HG03060 (cell line): ENCODE measurements at regions not wholly inside any gene's neighbourhood (a gene's known extent, or its start where the extent isn't known, plus 50 kb on each side); places are given as distances from the start of the nearest gene placed in this dataset.
"Not testable (repeated sequence)": the region's sequence is repeated elsewhere in the genome, so short reads cannot be mapped to it uniquely, and the experiment has no call there.

ENCODE experiments used
- ATAC-seq: cut with Tn5 transposase; IDR thresholded peaks from one replicate; pipeline ENCODE4 v1.9.1; 2021; ENCODE audit warnings: low read depth, moderate number of reproducible peaks; ENCODE audit not compliant: unreplicated experiment

DNA sequence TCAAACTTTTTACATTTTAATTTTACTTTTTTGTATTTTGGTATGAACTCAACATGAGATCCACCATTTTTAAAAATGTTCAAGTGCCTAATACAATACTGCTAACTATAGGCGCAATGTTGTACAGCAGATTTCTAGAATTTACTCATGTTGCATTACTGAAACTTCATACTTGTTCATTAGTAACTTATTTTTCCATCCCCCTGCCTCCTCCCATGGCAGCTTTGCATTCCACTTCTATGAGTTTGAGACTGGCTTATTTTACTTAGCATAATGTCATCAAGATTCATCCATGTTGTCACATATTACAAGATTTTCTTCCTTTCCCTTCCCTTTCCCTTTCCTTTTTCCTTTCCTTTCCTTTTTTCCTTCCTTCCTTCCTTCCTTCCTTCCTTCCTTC lies 825.9 kb downstream of the SLC16A7 start:
- ATAC-seq, result no peak

DNA sequence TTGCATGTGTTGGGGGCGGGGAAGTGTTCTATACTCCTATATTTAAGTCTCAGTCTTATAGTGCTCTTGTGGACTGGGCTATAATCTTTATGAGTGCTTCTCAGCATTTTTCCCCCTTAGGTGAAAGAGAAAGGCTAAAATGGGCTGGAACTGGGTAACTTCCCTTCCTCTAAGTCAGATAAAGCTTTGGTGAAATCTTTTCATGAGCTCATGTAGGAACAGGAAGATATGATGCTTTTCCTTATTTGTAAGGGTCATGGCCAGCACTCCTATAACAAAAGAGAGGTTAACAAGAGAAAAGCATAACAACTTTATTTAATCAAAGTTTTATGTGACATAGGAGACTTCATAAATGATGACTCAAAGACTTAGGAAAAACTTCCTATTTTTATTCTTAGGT lies 841.5 kb downstream of the SLC16A7 start:
- ATAC-seq, result no peak

DNA sequence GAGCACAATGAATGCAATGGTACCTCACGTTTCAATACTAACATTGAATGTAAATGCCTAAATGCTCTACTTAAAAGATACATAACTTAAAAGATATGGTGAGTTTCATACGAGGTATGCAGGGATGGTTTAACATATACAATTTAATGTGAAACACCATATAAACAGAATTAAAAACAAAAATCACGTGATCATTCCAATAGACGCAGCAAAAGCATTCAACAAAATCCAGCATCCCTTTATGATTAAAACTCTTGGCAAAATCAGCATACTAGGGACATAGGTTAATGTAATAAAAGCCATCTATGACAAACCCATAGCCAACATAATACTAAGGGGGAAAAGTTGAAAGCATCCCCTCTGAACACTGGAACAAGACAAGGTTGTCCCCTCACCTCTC lies 845.7 kb downstream of the SLC16A7 start:
- ATAC-seq, result no peak

DNA sequence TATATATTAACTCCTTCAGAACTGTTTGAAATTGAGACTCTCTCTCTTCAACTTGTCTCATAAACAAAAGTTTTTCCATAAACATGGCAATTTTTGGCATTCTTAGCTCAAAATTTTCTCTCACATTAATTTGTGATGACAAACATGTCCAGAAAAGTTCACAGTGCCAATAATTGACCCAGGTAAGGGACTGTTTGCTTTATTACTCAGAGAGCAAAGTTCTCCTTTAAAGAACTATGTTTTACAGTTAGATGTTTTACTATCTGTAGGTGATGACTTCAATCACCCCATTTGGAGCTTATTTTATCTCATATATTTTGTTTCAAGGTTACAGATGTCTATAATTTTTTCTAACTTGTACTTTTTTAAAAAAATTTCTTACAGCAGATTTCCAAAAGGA lies 855.6 kb downstream of the SLC16A7 start:
- no peak for ATAC-seq

DNA sequence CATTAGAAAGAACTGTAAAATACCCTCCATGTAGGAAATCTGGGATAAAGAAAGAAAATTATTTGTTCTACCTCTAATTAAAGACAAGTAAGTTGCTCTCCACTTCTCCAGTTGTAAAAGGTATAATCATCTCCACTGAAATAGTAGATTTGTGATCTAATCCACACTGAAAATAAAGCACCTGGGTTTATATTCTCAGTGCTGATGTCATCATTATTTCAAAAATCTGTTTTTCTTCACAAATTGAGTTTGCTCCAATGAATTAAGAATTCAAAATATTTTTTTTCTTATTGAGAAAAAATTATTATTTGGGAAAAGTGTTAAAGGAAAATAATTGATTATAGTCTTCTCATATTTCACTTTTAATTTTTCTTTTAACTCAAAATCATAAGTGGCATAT lies 869.2 kb downstream of the SLC16A7 start:
- ATAC-seq, result no peak

DNA sequence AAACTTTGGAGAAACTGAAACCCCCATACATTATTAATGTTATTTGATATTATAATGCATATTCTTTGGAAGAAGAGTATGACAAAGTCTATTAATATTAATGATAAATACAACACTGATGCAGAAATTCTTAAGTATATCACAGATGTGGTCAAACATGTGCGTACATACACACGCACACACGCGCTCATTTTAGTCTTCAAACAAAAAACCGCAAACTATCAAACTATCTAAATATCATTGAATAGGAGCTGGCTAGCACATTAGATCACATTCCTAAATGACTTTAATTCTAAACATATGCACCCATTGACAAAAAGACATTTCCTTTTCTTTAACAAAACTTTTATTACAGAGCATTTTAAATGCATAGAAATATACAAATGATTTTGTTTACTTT lies 872.7 kb downstream of the SLC16A7 start:
- ATAC-seq, result no peak

DNA sequence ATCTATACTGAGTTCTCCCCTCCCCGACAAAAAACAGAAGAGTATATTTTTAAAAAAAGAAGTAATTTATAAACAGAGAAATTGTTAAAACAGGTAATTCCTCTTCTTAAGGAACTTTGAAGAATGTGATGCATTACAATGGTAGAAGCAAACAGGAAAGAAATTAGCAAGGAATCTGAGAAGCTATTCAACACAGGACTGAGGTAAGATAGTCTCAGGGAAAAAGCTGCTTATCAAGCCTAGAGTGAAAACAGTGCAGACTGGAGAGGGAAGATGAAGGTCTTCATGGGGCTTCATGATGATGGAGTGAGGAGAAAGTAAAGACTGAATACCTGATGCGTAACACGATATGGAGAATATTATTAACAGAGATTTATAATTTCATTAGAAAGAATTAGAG lies 880.0 kb downstream of the SLC16A7 start:
- ATAC-seq, result no peak

DNA sequence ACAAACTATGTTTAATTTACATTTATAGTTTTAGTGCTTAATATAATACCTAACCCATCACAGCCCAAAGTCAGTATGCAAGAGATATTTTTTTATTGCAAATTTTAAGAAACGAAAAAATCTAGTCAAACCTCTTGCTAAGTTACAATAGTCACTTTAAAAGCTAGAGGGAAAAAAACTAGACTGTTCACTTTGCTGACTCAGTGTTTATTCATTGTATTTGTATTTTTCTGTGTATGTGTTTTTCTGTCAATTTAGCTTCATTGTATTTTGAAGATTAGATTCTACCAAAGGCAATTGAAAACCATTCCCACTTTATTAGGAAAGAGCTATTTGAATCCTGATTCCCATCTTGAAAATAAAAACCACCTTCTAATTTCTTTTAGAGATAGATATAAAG lies 891.5 kb downstream of the SLC16A7 start:
- ATAC-seq, result no peak

DNA sequence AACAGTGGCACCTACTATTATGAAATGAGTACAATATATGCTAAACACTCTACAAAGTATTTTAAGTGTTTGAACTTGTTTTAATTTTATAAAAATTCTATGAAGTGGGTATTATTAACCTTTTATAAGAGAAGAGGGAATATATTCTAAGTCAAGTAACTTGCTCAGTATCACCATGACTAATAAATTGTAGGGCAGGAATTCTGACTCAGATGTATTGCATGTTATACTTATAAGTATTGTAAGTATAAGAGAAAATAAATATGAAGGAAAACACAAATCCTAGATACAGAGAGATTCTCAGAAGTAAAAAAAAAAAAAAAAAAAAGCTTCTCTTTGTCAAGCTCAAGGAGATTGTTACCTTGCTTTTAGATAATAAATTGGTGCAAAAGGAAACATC lies 893.2 kb downstream of the SLC16A7 start:
- ATAC-seq, result no peak

DNA sequence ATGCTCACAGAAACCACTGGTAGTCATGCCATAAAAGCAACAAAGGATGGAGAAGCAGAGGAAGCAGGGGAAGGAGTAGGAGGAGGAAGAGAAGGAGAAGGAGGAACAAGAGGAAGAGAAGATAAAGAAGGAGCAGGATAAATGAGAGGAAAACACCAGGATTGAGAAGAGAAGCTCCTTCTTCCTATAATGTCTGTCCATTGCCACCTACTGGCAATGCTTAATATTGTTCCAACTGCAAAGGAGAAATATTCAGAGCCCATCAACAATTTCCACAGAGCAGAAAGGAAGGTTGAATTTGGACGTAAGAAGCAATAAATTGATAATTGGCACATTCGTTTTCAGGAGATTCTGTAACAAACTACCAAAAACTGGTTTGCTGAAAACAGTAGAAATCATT lies 898.4 kb downstream of the SLC16A7 start:
- ATAC-seq, result no peak

DNA sequence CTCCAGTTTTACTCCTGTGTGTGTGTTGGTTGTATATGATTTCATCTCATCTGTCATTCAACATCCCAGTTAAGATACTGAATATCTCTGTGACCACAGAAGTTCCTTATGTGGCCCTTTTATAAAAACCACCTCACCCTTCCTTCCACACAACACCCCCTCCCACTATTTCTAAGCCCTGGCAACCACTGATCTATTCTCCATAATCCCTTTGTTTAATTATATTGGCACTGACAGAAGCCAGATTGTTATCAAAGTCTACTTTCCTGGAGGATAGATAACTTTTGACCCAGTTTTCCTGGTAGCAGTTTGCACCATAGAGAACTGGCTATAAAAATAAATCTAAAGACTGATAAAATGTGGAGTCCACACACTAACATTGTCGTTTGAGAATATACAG lies 902.8 kb downstream of the SLC16A7 start:
- ATAC-seq, result no peak

DNA sequence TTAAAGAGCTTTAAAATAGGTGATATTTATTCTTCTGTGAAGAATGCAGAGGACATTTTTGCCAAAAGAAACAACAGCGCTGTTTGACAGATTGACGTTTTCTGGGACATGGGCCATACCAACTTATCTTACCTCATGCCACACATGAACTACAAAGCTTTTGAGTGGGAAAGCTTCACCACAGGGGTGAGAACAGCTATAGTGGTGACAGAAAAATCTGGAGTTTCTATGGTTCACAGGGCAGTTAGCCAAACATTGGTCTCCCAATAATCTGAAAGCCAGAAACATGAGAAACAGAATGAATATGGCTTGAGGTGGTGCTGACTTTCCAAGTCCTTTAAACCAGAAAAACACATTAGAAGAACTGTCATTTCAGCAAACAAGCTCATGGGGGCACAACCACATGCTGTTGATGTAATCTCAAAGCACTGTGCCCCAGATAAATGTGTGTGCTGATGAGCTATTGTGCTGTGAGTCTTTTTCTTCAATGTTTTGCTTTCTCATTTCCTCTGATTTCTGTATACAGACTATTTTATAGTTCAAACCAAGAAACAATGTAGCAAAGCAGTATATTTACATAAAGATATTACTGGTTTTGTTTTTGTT lies 905.4 kb downstream of the SLC16A7 start:
- ATAC-seq, result no peak

DNA sequence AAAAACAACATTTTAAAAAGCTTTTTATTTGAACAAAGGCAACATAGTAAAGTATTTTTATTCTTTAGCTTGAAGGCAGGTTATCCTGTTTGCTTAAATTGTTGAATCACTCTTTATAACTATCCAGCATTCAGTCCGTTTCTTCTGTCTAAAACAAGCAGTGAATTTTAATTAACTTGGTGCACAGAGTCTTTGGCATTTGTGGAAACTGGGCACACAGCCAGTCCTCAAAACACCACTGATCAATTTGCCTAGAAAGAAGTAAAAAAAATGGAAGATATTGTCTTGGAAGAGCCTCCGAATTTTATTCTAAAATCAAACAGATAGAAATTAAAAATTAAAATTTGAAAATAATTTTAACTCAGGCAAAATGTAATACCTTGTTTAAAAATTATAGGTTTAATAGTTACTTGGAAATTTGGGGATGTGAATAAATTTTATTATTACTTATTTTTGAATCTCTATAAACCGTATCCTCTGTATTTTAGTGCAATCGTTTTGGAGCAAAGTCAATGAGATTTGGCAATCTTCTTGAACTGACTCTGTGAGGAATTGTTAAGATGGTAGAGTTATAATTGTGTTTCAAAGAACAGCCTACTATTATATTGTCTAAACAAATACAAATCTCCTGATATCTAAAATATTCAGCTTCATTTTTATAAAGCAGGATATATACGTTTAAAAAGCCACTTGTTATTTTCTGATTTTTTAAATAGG lies 927.0 kb downstream of the SLC16A7 start:
- no peak for ATAC-seq

DNA sequence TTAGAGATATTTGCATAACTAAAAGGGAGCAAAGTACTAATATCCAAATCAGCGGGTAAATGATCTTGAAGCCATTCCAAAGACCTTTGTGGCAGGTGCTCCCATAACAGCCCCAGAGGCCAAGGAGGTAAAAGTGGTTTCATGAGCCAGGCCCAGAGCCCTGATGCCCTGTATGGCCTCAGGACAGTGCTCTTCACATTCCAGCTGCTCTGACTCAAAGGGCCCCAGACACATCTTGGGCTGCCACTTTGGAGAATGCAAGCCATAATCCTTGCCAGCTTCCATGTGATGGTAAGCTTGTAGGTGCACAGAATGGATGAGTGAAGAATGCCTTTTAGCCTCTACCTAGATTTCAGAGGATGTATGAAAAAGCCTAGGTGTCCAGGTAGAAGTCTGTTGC lies 933.4 kb downstream of the SLC16A7 start:
- ATAC-seq, result no peak

DNA sequence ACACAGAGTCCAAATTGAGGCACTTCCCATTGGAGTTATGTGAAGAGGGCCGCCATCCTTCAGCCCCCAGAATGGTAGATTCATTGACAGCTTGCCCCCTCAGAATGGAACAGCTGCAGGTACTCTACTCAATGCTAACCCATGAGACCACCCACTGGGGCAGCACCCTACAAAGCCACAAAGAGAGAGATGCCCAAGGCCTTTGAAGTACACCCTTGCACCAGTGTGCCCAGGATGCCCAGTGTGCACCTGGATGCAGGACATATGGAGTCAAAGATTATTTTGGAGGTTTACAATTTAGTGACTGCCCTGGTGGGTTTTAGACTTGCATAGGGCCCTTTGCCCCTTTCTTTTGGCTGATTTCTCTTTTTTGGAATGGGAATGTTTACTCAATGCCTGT lies 933.9 kb downstream of the SLC16A7 start:
- no peak for ATAC-seq

DNA sequence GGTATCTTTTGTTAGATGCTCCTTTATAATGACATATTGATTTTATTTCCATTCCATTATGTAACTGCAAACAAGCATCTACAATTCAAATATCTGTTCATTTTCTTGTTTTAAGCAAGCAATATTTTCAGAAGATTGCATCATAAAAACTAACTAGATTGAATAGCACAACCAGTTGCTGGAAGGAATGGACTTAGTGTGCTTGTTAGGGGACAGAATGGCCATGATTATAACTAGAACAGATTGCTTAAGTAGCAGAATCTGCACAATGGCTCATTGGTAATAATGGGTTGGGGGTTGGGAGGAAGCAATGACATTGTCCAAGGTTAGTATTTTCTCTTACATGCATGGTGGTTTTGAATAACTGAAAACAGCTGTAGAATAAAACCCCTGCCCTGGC lies 939.5 kb downstream of the SLC16A7 start:
- ATAC-seq, result no peak

DNA sequence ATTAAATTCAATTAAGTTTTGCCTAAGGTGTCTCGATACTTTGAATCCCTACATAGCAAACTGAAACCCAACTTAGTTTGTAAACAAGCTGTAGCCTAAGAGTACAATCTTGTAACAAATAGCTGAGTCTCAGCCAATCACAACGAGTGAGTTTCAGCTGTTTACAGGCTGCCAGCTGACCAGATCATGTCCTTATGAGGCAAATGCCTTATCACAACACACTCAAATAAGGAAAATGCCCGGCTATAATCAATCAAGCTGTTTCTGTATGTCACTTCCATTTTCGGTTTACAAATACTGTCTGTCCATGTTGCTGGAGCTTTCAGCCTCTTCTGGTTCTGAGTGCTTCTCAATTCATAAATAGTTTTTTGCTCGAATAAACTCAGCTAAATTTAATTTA lies 943.8 kb downstream of the SLC16A7 start:
- ATAC-seq, result no peak

DNA sequence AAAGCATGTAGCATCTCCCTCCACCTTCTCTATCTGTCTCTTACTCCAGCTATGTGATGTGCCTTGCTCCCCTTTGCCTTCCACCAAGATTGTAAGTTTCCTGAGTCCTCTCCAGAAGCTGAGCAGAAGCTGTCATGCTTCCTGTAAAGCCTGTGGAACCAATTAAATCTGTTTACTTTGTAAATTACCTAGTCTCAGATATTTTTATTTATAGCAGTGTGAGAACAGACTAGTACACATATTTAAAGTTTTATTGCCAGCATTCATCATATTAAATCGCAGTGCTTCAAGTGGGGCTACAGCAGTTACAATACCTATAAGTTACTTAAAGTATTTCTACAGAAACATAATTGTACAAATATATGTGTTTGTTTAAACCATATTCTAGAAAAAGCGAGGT lies 973.1 kb downstream of the SLC16A7 start:
- no peak for ATAC-seq

DNA sequence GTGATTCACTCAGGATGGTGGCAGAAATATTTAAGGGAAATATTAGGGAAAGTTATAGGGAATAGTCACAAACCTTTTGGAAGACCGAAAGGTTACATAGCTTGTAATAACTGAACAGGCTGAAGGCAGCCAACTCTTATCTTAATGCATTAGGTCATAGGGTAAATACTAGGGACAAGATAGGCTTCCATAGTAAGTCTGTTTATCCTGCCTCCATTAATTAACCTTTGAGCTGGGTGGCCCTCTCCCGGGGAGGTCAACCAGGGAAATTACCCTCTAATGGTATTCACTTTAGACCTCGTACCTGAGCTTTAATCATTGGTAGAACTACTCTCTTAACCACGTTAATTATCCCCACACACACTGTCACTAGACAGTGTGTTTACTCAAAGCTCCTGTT lies 981.8 kb downstream of the SLC16A7 start:
- ATAC-seq, result no peak

DNA sequence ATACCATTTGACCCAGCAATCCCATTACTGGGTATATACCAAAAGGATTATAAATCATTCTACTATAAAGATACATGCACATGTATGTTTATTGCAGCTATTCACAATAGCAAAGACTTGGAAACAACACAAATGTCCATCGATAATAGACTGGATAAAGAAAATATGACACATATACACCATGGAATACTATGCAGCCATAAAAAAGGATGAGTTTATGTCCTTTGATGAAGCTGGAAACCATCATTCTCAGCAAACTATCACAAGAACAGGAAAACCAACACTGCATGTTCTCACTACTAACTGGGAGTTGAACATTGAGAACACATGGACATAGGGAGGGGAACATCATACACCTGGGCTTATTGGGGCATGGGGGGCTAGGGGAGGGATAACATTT lies 991.8 kb downstream of the SLC16A7 start:
- not testable (repeated sequence) for ATAC-seq

DNA sequence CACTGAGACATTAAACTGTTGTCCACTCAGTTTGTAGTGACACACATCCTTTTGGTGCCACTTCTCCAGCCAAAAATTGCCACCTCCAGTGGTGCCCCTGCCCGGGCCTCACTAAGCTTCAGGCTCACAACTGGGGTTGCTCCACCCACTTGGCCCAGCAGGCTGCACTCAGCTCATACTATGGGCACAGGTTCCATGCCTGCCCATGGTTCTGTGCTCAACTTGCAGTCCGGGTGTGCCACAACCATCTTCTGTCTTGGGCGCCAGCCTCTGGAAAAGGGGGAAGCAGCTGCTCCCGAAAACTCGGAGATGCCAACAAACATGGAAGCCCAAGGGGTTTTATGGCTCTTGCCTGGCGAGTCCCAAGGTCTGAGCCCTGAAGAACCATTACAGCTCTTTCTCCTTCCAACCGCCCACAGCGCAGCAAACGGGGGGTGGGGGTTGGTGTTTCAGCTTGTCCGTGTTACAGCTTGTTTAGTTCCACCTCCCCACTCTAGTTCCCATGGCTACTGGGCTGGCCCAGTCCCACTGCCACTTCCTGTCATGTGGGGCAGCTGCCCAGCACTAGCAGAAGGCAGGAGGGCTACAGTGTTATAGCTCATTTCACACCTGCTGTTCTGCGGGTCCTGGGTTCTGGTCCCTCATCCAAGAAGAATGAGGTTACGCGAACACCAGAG lies 998.3 kb downstream of the SLC16A7 start:
- no peak for ATAC-seq

DNA sequence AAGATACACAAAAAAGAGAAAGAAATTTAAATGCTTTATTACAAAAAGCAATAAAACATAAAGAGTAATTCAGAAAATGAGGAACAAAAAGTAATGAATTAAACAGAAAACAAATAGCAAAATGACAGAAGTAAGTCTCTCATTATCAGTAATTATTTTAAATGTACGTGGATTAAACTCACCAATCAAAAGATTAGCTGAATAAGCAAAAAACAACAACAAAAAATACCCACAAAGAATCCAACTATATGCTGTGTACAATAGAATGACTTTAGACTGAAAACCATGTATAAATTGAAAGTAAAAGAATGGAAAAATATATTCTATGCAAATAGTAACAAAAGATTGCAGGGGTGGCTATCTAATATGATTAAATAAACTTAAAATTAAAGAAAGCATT lies 1006.8 kb downstream of the SLC16A7 start:
- no peak for ATAC-seq
